C4-2B (cell line): ENCODE measurements at regions not wholly inside any gene's neighbourhood (a gene's known extent, or its start where the extent isn't known, plus 50 kb on each side); places are given as distances from the start of the nearest gene placed in this dataset.
"Not testable (repeated sequence)": the region's sequence is repeated elsewhere in the genome, so short reads cannot be mapped to it uniquely, and the experiment has no call there.

ENCODE experiments used
- CTCF ChIP-seq: fragments of 450-650 bp; conservative IDR thresholded peaks from 2 replicates; pipeline ENCODE4 v1.5.1; 2017; ENCODE audit warnings: mild to moderate bottlenecking
- ZFX ChIP-seq: fragments of 450-650 bp; IDR thresholded peaks from 2 replicates; pipeline ENCODE4 v1.6.1; 2017

GRCh38 chr14:106355007-106355791 is 828.8 kb downstream of the TMEM121 start:
- not testable (repeated sequence) for TF ChIP-seq CTCF, ZFX
